Mammary epithelial cell (primary cell): ENCODE measurements at regions not wholly inside any gene's neighbourhood (a gene's known extent, or its start where the extent isn't known, plus 50 kb on each side); places are given as distances from the start of the nearest gene placed in this dataset.

Source experiments
- EZH2 ChIP-seq: IDR thresholded peaks from 2 replicates; pipeline ENCODE4 v1.6.1; 2012; ENCODE audit warnings: low read length, inconsistent platforms, borderline replicate concordance
- TF ChIP-seq, protein P1 (sequence below), 2 donors: IDR thresholded peaks in 1 of 2; conservative IDR thresholded peaks in 1 of 2; 2 replicates each; pipeline ENCODE4 v1.5.1; 2011 to 2012; ENCODE audit warnings: inconsistent platforms in 2 of 2, low read length in 2 of 2, mild to moderate bottlenecking in 2 of 2, control low read depth in 1 of 2, low read depth in 1 of 2; ENCODE audit not compliant: insufficient read depth in 1 of 2; ENCODE audit errors: extremely low read depth in 1 of 2

GRCh38 chr3:152058856-152059255 is 185.4 kb downstream of the SUCNR1 start:
- TF ChIP-seq EZH2 = no peak
- TF ChIP-seq, protein P1, sequence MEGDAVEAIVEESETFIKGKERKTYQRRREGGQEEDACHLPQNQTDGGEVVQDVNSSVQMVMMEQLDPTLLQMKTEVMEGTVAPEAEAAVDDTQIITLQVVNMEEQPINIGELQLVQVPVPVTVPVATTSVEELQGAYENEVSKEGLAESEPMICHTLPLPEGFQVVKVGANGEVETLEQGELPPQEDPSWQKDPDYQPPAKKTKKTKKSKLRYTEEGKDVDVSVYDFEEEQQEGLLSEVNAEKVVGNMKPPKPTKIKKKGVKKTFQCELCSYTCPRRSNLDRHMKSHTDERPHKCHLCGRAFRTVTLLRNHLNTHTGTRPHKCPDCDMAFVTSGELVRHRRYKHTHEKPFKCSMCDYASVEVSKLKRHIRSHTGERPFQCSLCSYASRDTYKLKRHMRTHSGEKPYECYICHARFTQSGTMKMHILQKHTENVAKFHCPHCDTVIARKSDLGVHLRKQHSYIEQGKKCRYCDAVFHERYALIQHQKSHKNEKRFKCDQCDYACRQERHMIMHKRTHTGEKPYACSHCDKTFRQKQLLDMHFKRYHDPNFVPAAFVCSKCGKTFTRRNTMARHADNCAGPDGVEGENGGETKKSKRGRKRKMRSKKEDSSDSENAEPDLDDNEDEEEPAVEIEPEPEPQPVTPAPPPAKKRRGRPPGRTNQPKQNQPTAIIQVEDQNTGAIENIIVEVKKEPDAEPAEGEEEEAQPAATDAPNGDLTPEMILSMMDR (conservative IDR thresholded peaks at IDR 0.05 in 1 of 2, IDR thresholded peaks at IDR 0.05 in 1 of 2; ENCODE audit: extremely low read depth in 1 of 2, insufficient read depth in 1 of 2, low read depth in 1 of 2, low read length in 2 of 2) = no peak
